A549 (cell line): ENCODE measurements at regions not wholly inside any gene's neighbourhood (a gene's known extent, or its start where the extent isn't known, plus 50 kb on each side); places are given as distances from the start of the nearest gene placed in this dataset.

ENCODE experiments used
- ATAC-seq, 2 experiments: fragments of 200-7000 bp in 1 of 2; fragments of >200 bp in 1 of 2; cut with Nextera tagmentation in 1 of 2; cut with Tn5 transposase in 1 of 2; 3 replicates each; pipeline versions ENCODE4 v1.8.0 to v1.9.1; 2018 to 2020; ENCODE audit warnings: mild to moderate bottlenecking in 1 of 2, moderate library complexity in 1 of 2
- CTCF ChIA-PET: fragments of 300-600 bp; sonication (Branson Sonifier 250); formaldehyde crosslinking; extraction: SDS; loops from one replicate; lab custom pipeline; 2021; ENCODE audit warnings: antibody characterized with exemption, inconsistent platforms; lab: Yijun Ruan, JAX
- POLR2A ChIA-PET: fragments of 350-600 bp; formaldehyde crosslinking; extraction: SDS; loops from one replicate; lab custom pipeline; 2021; ENCODE audit warnings: antibody characterized with exemption, inconsistent platforms; lab: Yijun Ruan, JAX
- DNase-seq, 2 experiments: peaks; one replicate each; pipeline versions ENCODE4 v3.0.0 to v3.0.0-alpha.2; 2011 to 2016; ENCODE audit warnings: low read depth in 1 of 2, low spot score in 1 of 2
- FAIRE-seq: peaks from 2 replicates; lab custom pipeline; 2011; peaks lifted over from hg19 to GRCh38; lab: Jason Lieb, UNC
- H3K27ac ChIP-seq, 2 experiments: fragments of >200 bp; sonication (Bioruptor Twin); formaldehyde crosslinking; 3 replicates each; pipeline ENCODE4 v1.5.1; 2016 to 2017
- H3K4me1 ChIP-seq: fragments of >200 bp; sonication (Bioruptor Twin); formaldehyde crosslinking; 3 replicates; pipeline ENCODE4 v1.6.1; 2016
- H3K4me2 ChIP-seq: fragments of >200 bp; sonication (Bioruptor Twin); formaldehyde crosslinking; 3 replicates; pipeline ENCODE4 v1.6.1; 2016
- H3K4me3 ChIP-seq: fragments of >200 bp; sonication (Bioruptor Twin); formaldehyde crosslinking; 3 replicates; pipeline ENCODE4 v1.5.1; 2016
- H3K9me3 ChIP-seq: fragments of >200 bp; sonication (Bioruptor Twin); formaldehyde crosslinking; 3 replicates; pipeline ENCODE4 v1.6.1; 2016
- CBX8 ChIP-seq: fragments of 200-600 bp; sonication (generic); IDR thresholded peaks from 2 replicates; pipeline ENCODE4 v1.6.1; 2016
- EHF ChIP-seq: fragments of 250-450 bp; sonication (Bioruptor Pico); IDR thresholded peaks from 2 replicates; pipeline ENCODE4 v1.5.0; 2020; ENCODE audit warnings: mild to moderate bottlenecking
- EHMT2 ChIP-seq: fragments of 200-600 bp; sonication (generic); IDR thresholded peaks from 2 replicates; pipeline ENCODE4 v1.6.1; 2016; ENCODE audit warnings: antibody characterized with exemption, low read depth, mild to moderate bottlenecking, moderate library complexity
- ELK1 ChIP-seq: fragments of 150-350 bp; IDR thresholded peaks from 2 replicates; pipeline ENCODE4 v1.6.1; 2014; ENCODE audit warnings: low read depth, mild to moderate bottlenecking, low read length
- EP300 ChIP-seq, 2 experiments: fragments of >200 bp; sonication (Bioruptor Twin); formaldehyde crosslinking; IDR thresholded peaks; 2 replicates in 1 of 2; 3 replicates in 1 of 2; pipeline ENCODE4 v1.6.1; 2016 to 2017
- ESRRA ChIP-seq: fragments of 150-350 bp; IDR thresholded peaks from 2 replicates; pipeline ENCODE4 v1.6.1; 2014; ENCODE audit warnings: mild to moderate bottlenecking, low read length, borderline replicate concordance
- FOSB ChIP-seq: fragments of 250-450 bp; sonication (Bioruptor Pico); IDR thresholded peaks from 2 replicates; pipeline ENCODE4 v1.5.0; 2020; ENCODE audit warnings: mild to moderate bottlenecking, moderate library complexity
- FOSL2 ChIP-seq, 2 experiments: fragments of 450-650 bp in 1 of 2; fragments of >200 bp in 1 of 2; sonication (Bioruptor Twin) in 1 of 2; formaldehyde crosslinking; IDR thresholded peaks; 2 replicates each; pipeline versions ENCODE4 v1.5.0 to v1.6.1; 2016 to 2020; ENCODE audit warnings: mild to moderate bottlenecking in 1 of 2, moderate library complexity in 1 of 2
- HES2 ChIP-seq: fragments of >200 bp; sonication (Bioruptor Twin); formaldehyde crosslinking; IDR thresholded peaks from 2 replicates; pipeline ENCODE4 v1.6.1; 2016
- HMGXB4 ChIP-seq: fragments of 250-450 bp; sonication (Bioruptor Pico); IDR thresholded peaks from 2 replicates; pipeline ENCODE4 v1.5.0; 2021; ENCODE audit warnings: mild to moderate bottlenecking, moderate library complexity, borderline replicate concordance
- KDM1A ChIP-seq: fragments of 200-600 bp; sonication (generic); IDR thresholded peaks from 2 replicates; pipeline ENCODE4 v1.6.1; 2016; ENCODE audit warnings: low read depth, mild to moderate bottlenecking
- PBX3 ChIP-seq: IDR thresholded peaks from 2 replicates; pipeline ENCODE4 v1.6.1; 2012
- PHF8 ChIP-seq: fragments of 200-600 bp; sonication (generic); IDR thresholded peaks from 2 replicates; pipeline ENCODE4 v1.6.1; 2016; ENCODE audit warnings: low read depth, mild to moderate bottlenecking, antibody characterized with exemption, moderate library complexity, borderline replicate concordance
- POLR2AphosphoS2 ChIP-seq: conservative IDR thresholded peaks from 2 replicates; pipeline ENCODE4 v1.6.1; 2012; ENCODE audit warnings: low read length, improper control_type of control experiment, inconsistent platforms
- RARB ChIP-seq: fragments of 250-450 bp; sonication (Bioruptor Pico); IDR thresholded peaks from 2 replicates; pipeline ENCODE4 v1.8.0; 2021; ENCODE audit warnings: mild to moderate bottlenecking, moderate library complexity
- REST ChIP-seq: fragments of 200-600 bp; sonication (generic); IDR thresholded peaks from 2 replicates; pipeline ENCODE4 v1.6.1; 2016; ENCODE audit warnings: antibody characterized with exemption, mild to moderate bottlenecking, moderate library complexity
- RNF2 ChIP-seq: fragments of 200-600 bp; sonication (generic); IDR thresholded peaks from 2 replicates; pipeline ENCODE4 v1.6.1; 2016; ENCODE audit warnings: low read depth, mild to moderate bottlenecking, antibody characterized with exemption, moderate library complexity, borderline replicate concordance
- SMC3 ChIP-seq: fragments of >200 bp; sonication (Bioruptor Twin); formaldehyde crosslinking; IDR thresholded peaks from 3 replicates; pipeline ENCODE4 v1.6.1; 2018; ENCODE audit warnings: inconsistent platforms
- ZC3H11A ChIP-seq: fragments of 450-650 bp; IDR thresholded peaks from 2 replicates; pipeline ENCODE4 v1.6.1; 2014; ENCODE audit warnings: antibody characterized with exemption, mild to moderate bottlenecking
- WGBS: methylation state at CpG from one replicate; pipeline ENCODE4 v1.1.6; 2017; ENCODE audit errors: missing lambda C conversion rate; 5-methylcytosine and 5-hydroxymethylcytosine counted together

GRCh38 chr7:33794419-33794818, 110.9 kb upstream of the BMPER start:
- Histone ChIP-seq H3K9me3 (no peaks in the 10 kb centered on the region), H3K4me2 (no peak overlapping the region), H3K4me1 (no peaks in the 10 kb centered on the region), H3K4me3 (no peak overlapping the region), H3K27ac (no peak overlapping the region)
- FAIRE-seq (no peak), DNase-seq (no peak), ATAC-seq (no peak)
- POLR2A ChIA-PET, result no interaction called here
- WGBS, result 72% methylated on average over 6 of the region's 6 CpGs
- TF ChIP-seq PBX3 (no peak), RARB (CRISPR knock-in tag) (no peak), KDM1A (no peak), CBX8 (no peak), REST (no peak)
- CTCF ChIA-PET, result no interaction called here

GRCh38 chr7:33794959-33795358, 110.4 kb upstream of the BMPER start:
- Histone ChIP-seq H3K9me3 (no peaks in the 10 kb centered on the region), H3K4me3 (no peak overlapping the region), H3K4me1 (no peaks in the 10 kb centered on the region), H3K27ac (no peak overlapping the region), H3K4me2 (no peak overlapping the region)
- ATAC-seq (no peak), DNase-seq (no peak), FAIRE-seq (no peak)
- TF ChIP-seq ZC3H11A (no peak), HES2 (no peak), RNF2 (no peak), POLR2AphosphoS2 (no peak), EHMT2 (no peak), FOSL2 (IDR thresholded peaks at IDR 0.05) (no peak), FOSL2 (CRISPR knock-in tag; IDR thresholded peaks at IDR 0.05) (no peak), FOSB (CRISPR knock-in tag) (no peak), EP300 (IDR thresholded peaks at IDR 0.05) (no peak), SMC3 (no peak), ELK1 (no peak), PHF8 (no peak), HMGXB4 (CRISPR knock-in tag) (no peak), ESRRA (no peak), EHF (CRISPR knock-in tag) (no peak)
- POLR2A ChIA-PET, result no interaction called here
- 38% methylated on average over 6 of the region's 6 CpGs for WGBS
- CTCF ChIA-PET, result interaction anchor here (1.4 kb wide), 1 partner anchor 13 kb away, joined by 6 read pairs; no protein-coding TSS in a partner anchor
